ENCODE measurements at regions not wholly inside any gene's neighbourhood (a gene's known extent, or its start where the extent isn't known, plus 50 kb on each side); places are given as distances from the start of the nearest gene placed in this dataset.

DNA sequence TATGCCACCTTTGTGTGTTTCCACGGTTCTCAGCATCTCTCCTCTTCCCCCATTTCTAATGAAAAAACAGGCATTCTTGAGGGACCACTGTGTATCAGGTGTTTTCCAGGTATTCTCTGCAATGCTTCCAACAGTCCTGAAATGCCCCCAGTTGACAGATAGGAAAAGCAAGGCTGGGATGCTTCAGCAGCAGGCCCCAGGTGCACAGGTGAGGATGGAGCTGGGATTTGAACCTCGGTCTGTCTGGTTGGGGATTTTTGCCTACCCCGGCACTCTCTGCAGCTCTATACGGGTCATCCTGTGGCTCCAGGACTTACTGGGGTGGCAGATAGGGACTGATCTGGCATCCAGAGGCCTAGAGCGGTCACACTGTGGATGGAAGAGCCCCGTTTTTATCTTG, 180.5 kb upstream of the GSE1 start:
- no peak overlapping the region for H3K4me3 ChIP-seq (ENCODE audit: low read depth, low read length)
- no peak for DNase-seq (ENCODE audit: low read depth)

GRCh38 chr16:85433477-85433876, 179.6 kb upstream of the GSE1 start:
- H3K4me3 ChIP-seq (ENCODE audit: low read depth, low read length): no peak overlapping the region
- DNase-seq (ENCODE audit: low read depth): no peak

- no peak for DNase-seq (ENCODE audit: low read depth)
- no peak overlapping the region for H3K4me3 ChIP-seq (ENCODE audit: low read depth, low read length)
Observed at GRCh38 chr16:85435286-85435685, 177.8 kb upstream of the GSE1 start.

DNA sequence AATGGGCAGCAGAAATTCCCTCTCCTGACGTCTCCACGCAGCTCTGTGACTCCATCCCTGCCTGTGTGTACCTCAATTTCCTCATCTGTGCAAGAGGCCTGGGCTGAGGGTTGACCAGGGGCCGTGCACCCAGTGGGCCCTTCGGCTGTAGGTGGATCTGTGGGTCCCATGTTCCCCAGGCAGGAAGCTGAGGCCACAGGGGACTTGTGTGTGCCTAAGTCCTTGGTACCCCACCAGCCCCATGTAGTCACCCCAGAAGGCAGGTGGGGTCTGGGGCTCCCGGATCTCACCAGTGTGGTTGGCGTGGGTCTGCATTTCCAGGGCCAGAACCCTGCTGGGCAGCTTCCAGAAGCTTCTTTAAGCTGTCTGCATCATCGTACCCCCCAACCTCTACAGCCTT, 177.4 kb upstream of the GSE1 start:
- no peak for DNase-seq (ENCODE audit: low read depth)
- H3K4me3 ChIP-seq (ENCODE audit: low read depth, low read length): no peak overlapping the region

DNA sequence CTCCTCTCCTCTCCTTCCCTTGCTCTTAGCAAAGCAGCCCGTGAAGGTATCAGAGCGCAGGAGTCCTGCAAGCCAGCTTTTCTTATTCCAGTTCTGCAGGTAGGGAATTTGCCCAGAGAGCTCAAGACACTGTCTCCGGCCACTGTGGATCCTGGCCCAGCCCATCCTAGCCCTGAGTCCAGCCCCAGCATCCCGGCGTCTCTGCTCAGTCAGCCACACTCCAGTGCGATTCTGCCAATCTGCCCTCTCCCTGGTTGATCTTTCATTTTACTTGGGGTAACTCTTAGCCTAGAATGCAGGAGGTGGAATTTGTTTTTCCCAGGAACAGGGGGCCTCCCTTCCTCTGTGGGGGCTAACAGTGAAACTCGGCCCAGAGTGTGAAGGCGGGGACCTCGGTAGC, 176.9 kb upstream of the GSE1 start:
- H3K4me3 ChIP-seq (ENCODE audit: low read depth, low read length): no peak overlapping the region
- DNase-seq (ENCODE audit: low read depth): no peak

- no peak overlapping the region for H3K4me3 ChIP-seq (ENCODE audit: low read depth, low read length)
- DNase-seq (ENCODE audit: low read depth): no peak
Observed at GRCh38 chr16:85436636-85437165, 176.4 kb upstream of the GSE1 start.

GRCh38 chr16:85437166-85438052, 175.7 kb upstream of the GSE1 start:
- DNase-seq (ENCODE audit: low read depth): no peak
- no peak overlapping the region for H3K4me3 ChIP-seq (ENCODE audit: low read depth, low read length)

DNA sequence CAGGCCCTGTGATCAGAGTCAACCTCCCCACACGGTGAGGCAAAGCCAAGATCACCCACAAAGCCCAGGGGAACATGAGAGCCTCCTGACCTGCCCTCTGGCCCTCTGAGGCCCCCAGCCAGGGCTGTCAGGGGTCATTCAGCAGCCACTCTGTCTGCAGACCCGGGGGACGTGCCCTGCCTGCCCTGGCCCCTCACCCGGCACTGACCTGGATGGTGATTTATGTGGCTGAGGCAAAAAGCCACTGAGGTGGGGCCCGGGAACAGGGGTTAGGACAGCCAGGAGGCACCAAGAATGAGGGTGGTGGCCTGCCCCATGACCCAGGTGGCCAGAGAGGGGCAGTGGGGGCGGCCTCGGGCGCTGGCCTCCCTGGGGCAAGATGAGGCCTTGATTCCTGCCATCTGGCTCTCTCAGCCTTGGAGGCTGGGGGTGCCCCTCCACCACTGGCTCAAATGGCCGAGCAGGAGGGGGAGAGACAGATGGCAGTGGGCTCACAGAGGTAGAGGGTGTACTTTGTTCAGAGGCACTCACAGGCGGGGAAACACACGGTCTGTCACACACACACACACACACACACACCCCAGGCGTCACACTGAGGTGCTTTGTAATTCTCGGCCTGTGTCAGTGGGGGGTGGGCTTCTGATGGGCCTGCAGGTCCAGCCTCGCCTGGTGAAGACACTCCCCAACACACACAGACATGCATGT, 174.0 kb upstream of the GSE1 start:
- H3K4me3 ChIP-seq (ENCODE audit: low read depth, low read length): no peak overlapping the region
- no peak for DNase-seq (ENCODE audit: low read depth)

- DNase-seq (ENCODE audit: low read depth): no peak
- H3K4me3 ChIP-seq (ENCODE audit: low read depth, low read length): no peak overlapping the region
Observed at GRCh38 chr16:85440744-85441143, 172.4 kb upstream of the GSE1 start.

GRCh38 chr16:85441189-85441889, 171.8 kb upstream of the GSE1 start:
- H3K4me3 ChIP-seq (ENCODE audit: low read depth, low read length): no peak overlapping the region
- no peak for DNase-seq (ENCODE audit: low read depth)

DNA sequence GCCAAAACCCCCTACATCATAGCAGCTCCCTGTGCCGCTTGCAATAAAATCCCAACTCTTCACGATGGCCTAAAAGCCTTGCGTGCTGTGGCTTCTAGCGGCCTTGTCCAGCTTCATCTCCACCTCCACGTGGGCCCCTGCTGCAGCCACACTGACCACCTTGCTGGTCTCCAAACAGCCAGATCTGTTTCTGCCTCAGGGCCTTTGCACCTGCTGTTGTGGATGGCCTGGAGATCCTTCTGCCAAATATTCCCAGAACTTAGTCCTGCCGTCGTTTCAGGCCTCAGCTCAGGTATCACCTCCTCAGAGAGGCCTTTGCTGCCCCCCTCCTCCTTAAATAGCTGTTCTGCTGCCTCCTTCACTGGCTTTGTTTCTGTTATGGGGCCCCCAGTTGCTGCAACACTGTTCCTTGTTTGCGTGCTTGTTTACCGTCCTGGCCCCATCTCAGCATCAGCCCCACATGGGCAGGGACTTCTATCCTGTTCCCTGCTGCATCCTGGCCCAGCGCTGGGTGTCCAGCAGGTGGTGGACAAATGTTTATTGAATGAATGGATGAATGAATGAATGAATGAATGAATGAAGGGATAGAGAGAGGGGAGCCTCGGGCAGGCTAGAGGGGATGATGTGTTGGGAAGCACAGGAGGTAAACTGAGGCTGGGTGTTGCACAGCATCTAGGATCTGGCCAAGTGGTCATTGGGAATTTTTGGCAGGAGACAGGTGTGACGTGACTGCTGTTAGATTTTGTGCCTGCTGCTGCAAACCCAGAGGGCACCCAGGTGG, 171.0 kb upstream of the GSE1 start:
- no peak overlapping the region for H3K4me3 ChIP-seq (ENCODE audit: low read depth, low read length)
- no peak for DNase-seq (ENCODE audit: low read depth)

DNA sequence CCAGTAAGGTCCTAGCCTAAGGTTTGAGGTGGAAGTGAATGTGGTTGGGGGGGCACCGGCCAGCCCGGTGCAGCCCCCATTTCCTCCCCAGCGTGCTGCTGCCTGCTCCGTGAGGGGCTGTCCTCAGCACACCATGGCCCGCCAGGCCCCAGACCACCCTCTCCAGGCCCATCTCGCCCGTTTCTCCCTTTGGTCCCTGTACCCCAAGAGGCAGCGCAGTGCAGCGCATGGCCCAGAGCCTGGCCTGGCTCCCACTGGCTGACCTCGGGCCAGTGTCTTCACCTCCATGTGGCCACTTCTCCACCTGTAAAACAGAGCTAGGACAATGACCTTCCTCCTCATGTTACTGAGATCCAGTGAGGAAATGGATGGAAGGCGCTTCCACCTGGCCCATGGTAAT, 170.0 kb upstream of the GSE1 start:
- DNase-seq (ENCODE audit: low read depth): no peak
- no peak overlapping the region for H3K4me3 ChIP-seq (ENCODE audit: low read depth, low read length)

- DNase-seq (ENCODE audit: low read depth): no peak
- H3K4me3 ChIP-seq (ENCODE audit: low read depth, low read length): no peak overlapping the region
Observed at GRCh38 chr16:85443531-85443930, 169.6 kb upstream of the GSE1 start.

- H3K4me3 ChIP-seq (ENCODE audit: low read depth, low read length): no peak overlapping the region
- no peak for DNase-seq (ENCODE audit: low read depth)
Observed at GRCh38 chr16:85445064-85445778, 167.9 kb upstream of the GSE1 start.

GRCh38 chr16:85445779-85446222, 167.3 kb upstream of the GSE1 start:
- H3K4me3 ChIP-seq (ENCODE audit: low read depth, low read length): no peak overlapping the region
- DNase-seq (ENCODE audit: low read depth): no peak

- H3K4me3 ChIP-seq (ENCODE audit: low read depth, low read length): no peak overlapping the region
- DNase-seq (ENCODE audit: low read depth): no peak
Observed at GRCh38 chr16:85446951-85447692, 166.0 kb upstream of the GSE1 start.

GRCh38 chr16:85447693-85448313, 165.3 kb upstream of the GSE1 start:
- no peak for DNase-seq (ENCODE audit: low read depth)
- H3K4me3 ChIP-seq (ENCODE audit: low read depth, low read length): no peak overlapping the region

Data from skeletal muscle cell (primary cell).